Hepatocyte (in vitro differentiated cells): ENCODE measurements at regions not wholly inside any gene's neighbourhood (a gene's known extent, or its start where the extent isn't known, plus 50 kb on each side); places are given as distances from the start of the nearest gene placed in this dataset.

ENCODE experiments used
- CTCF ChIP-seq: fragments of 200-600 bp; sonication (generic); IDR thresholded peaks from 2 replicates; pipeline ENCODE4 v1.5.1; 2016; ENCODE audit warnings: antibody characterized with exemption, mild to moderate bottlenecking; ENCODE audit not compliant: poor library complexity
- EZH2 ChIP-seq: fragments of 200-600 bp; sonication (generic); IDR thresholded peaks from 2 replicates; pipeline ENCODE4 v1.6.1; 2016; ENCODE audit warnings: antibody characterized with exemption, mild to moderate bottlenecking, borderline replicate concordance

GRCh38 chr3:132145833-132146232, 111.0 kb upstream of the CPNE4 start:
- TF ChIP-seq CTCF (no peak), EZH2 (no peak)
